HCT116 (cell line): ENCODE measurements at regions not wholly inside any gene's neighbourhood (a gene's known extent, or its start where the extent isn't known, plus 50 kb on each side); places are given as distances from the start of the nearest gene placed in this dataset.

Experiments
- ATAC-seq: fragments of 200-7000 bp; cut with Tn5 transposase; 2 replicates; pipeline ENCODE4 v1.9.1; 2020; ENCODE audit warnings: mild to moderate bottlenecking, moderate library complexity
- BruUV-seq: library from RNA; stranded (reverse); fragments of 400-500 nt; replicated peaks from 2 replicates; lab custom pipeline; 2021; lab: Mats Ljungman, UMichigan
- CTCF ChIA-PET: fragments of 300-600 bp; sonication (Branson Sonifier 250); formaldehyde crosslinking; loops from one replicate; lab custom pipeline; 2021; ENCODE audit warnings: antibody characterized with exemption; lab: Charles Lee
- POLR2A ChIA-PET: fragments of 300-600, 350-600 bp; sonication (Branson Sonifier 250); formaldehyde crosslinking; loops from one replicate; lab custom pipeline; 2021; ENCODE audit warnings: antibody characterized with exemption; lab: Charles Lee
- RAD21 ChIA-PET, 2 experiments: fragments of 300-600 bp; sonication (Branson Sonifier 250); formaldehyde crosslinking; loops; one replicate each; lab custom pipeline; 2023; ENCODE audit warnings: low total read pairs in 2 of 2; ENCODE audit not compliant: uncharacterized antibody in 2 of 2, unreplicated experiment in 2 of 2, low non-redundant PET in 1 of 2; lab: Charles Lee
- DNase-seq: peaks from one replicate; pipeline ENCODE4 v3.0.0-alpha.2; 2010; ENCODE audit warnings: low read depth, low spot score
- H2AFZ ChIP-seq: fragments of 200-600 bp; shearing (Covaris generic), sonication (generic); 2 replicates; pipeline ENCODE4 v1.6.1; 2017; ENCODE audit warnings: low read depth, mixed run types, mixed read lengths, antibody characterized with exemption, low read length; ENCODE audit not compliant: poor library complexity, severe bottlenecking
- H3K27ac ChIP-seq: 2 replicates; pipeline ENCODE4 v1.5.1; 2012; ENCODE audit warnings: low read depth, low read length
- H3K27me3 ChIP-seq: fragments of 200-600 bp; sonication (generic); 2 replicates; pipeline ENCODE4 v1.6.1; 2016; ENCODE audit warnings: mixed run types, low read length, mixed read lengths; ENCODE audit not compliant: insufficient read depth
- H3K36me3 ChIP-seq, 2 experiments: fragments of 200-500 bp in 1 of 2; fragments of 200-600 bp in 1 of 2; sonication (Bioruptor generic) in 1 of 2; sonication (generic) in 1 of 2; 2 replicates each; pipeline versions ENCODE4 v1.5.1 to v1.6.1; 2014 to 2016; ENCODE audit warnings: low read length in 2 of 2, inconsistent platforms in 1 of 2, mixed read lengths in 1 of 2, mixed run types in 1 of 2; ENCODE audit not compliant: insufficient read depth in 2 of 2, control insufficient read depth in 1 of 2
- H3K4me1 ChIP-seq, 2 experiments: fragments of 200-600 bp in 1 of 2; sonication (generic) in 1 of 2; 2 replicates each; pipeline versions ENCODE4 v1.5.1 to v1.6.1; 2012 to 2017; ENCODE audit warnings: low read length in 2 of 2, inconsistent platforms in 1 of 2, mild to moderate bottlenecking in 1 of 2, mixed read lengths in 1 of 2, mixed run types in 1 of 2, moderate library complexity in 1 of 2; ENCODE audit not compliant: insufficient read depth in 2 of 2, control insufficient read depth in 1 of 2
- H3K4me2 ChIP-seq: fragments of 200-600 bp; sonication (generic); 2 replicates; pipeline ENCODE4 v1.6.1; 2017; ENCODE audit warnings: mixed run types, low read length, mixed read lengths
- H3K4me3 ChIP-seq, 2 experiments: fragments of 200-600 bp in 1 of 2; sonication (generic) in 1 of 2; replicated peaks in 1 of 2; 2 replicates each; pipeline ENCODE4 v1.5.1; 2011 to 2016; ENCODE audit warnings: low read length in 2 of 2, control low read depth in 1 of 2, low read depth in 1 of 2, mild to moderate bottlenecking in 1 of 2, mixed read lengths in 1 of 2, mixed run types in 1 of 2
- H3K79me2 ChIP-seq: fragments of 200-600 bp; sonication (generic); 2 replicates; pipeline ENCODE4 v1.6.1; 2017; ENCODE audit warnings: mild to moderate bottlenecking, mixed run types, low read length, moderate library complexity, mixed read lengths; ENCODE audit not compliant: insufficient read depth
- H3K9ac ChIP-seq: fragments of 200-600 bp; sonication (generic); 2 replicates; pipeline ENCODE4 v1.6.1; 2016; ENCODE audit warnings: low read length, mixed read lengths
- H3K9me2 ChIP-seq: fragments of 200-600 bp; sonication (generic), shearing (Covaris generic); 2 replicates; pipeline ENCODE4 v1.6.1; 2017; ENCODE audit warnings: mixed run types, mild to moderate bottlenecking, moderate library complexity; ENCODE audit not compliant: insufficient read depth
- H3K9me3 ChIP-seq, 2 experiments: fragments of 200-500 bp in 1 of 2; fragments of 200-600 bp in 1 of 2; sonication (Bioruptor generic) in 1 of 2; sonication (generic) in 1 of 2; 2 replicates each; pipeline ENCODE4 v1.6.1; 2014 to 2017; ENCODE audit warnings: low read length in 2 of 2, mixed read lengths in 2 of 2, inconsistent platforms in 1 of 2, low read depth in 1 of 2, mild to moderate bottlenecking in 1 of 2, mixed run types in 1 of 2, moderate library complexity in 1 of 2; ENCODE audit not compliant: control insufficient read depth in 1 of 2, insufficient read depth in 1 of 2
- H4K20me1 ChIP-seq: fragments of 200-600 bp; sonication (generic), shearing (Covaris generic); 2 replicates; pipeline ENCODE4 v1.6.1; 2017; ENCODE audit warnings: mixed run types, mild to moderate bottlenecking, moderate library complexity; ENCODE audit not compliant: insufficient read depth
- ATF3 ChIP-seq: IDR thresholded peaks from 2 replicates; pipeline ENCODE4 v1.6.1; 2012
- CBX3 ChIP-seq: IDR thresholded peaks from 2 replicates; pipeline ENCODE4 v1.6.1; 2012; ENCODE audit warnings: low read depth
- CEBPB ChIP-seq: IDR thresholded peaks from 2 replicates; pipeline ENCODE4 v1.6.1; 2012; ENCODE audit warnings: low read depth
- CTCF ChIP-seq, 3 experiments: fragments of 200-600 bp in 1 of 3; sonication (generic) in 1 of 3; IDR thresholded peaks in 2 of 3; conservative IDR thresholded peaks in 1 of 3; 2 replicates each; pipeline ENCODE4 v1.5.1; 2012 to 2017; ENCODE audit warnings: low read depth in 2 of 3, low read length in 2 of 3, antibody characterized with exemption in 1 of 3, borderline replicate concordance in 1 of 3, control low read depth in 1 of 3, mild to moderate bottlenecking in 1 of 3, mixed read lengths in 1 of 3, mixed run types in 1 of 3, moderate library complexity in 1 of 3; ENCODE audit not compliant: insufficient read depth in 1 of 3
- EGR1 ChIP-seq: IDR thresholded peaks from 2 replicates; pipeline ENCODE4 v1.6.1; 2012; ENCODE audit warnings: low read depth
- ELF1 ChIP-seq: IDR thresholded peaks from 2 replicates; pipeline ENCODE4 v1.6.1; 2012; ENCODE audit warnings: low read depth, borderline replicate concordance
- EZH2 ChIP-seq: fragments of 200-600 bp; sonication (generic); IDR thresholded peaks from 2 replicates; pipeline ENCODE4 v1.6.1; 2017; ENCODE audit warnings: antibody characterized with exemption, mixed run types
- EZH2phosphoT487 ChIP-seq: fragments of 200-600 bp; IDR thresholded peaks from 2 replicates; pipeline ENCODE4 v1.6.1; 2018; ENCODE audit warnings: antibody characterized with exemption, borderline replicate concordance
- FOSL1 ChIP-seq: IDR thresholded peaks from 2 replicates; pipeline ENCODE4 v1.6.1; 2012; ENCODE audit warnings: low read depth
- JUND ChIP-seq: IDR thresholded peaks from 2 replicates; pipeline ENCODE4 v1.6.1; 2012
- MAX ChIP-seq: IDR thresholded peaks from 2 replicates; pipeline ENCODE4 v1.6.1; 2012
- POLR2A ChIP-seq: IDR thresholded peaks from 2 replicates; pipeline ENCODE4 v1.7.0; 2011; ENCODE audit warnings: borderline replicate concordance; ENCODE audit not compliant: insufficient read depth, insufficient read length; ENCODE audit errors: extremely low read depth
- POLR2AphosphoS5 ChIP-seq: IDR thresholded peaks from 2 replicates; pipeline ENCODE4 v1.6.1; 2011; ENCODE audit warnings: mild to moderate bottlenecking, low read depth, low read length, moderate library complexity
- REST ChIP-seq: IDR thresholded peaks from 2 replicates; pipeline ENCODE4 v1.6.1; 2012; ENCODE audit warnings: low read depth
- SIN3A ChIP-seq: IDR thresholded peaks from 2 replicates; pipeline ENCODE4 v1.6.1; 2012; ENCODE audit warnings: low read depth
- SP1 ChIP-seq: IDR thresholded peaks from 2 replicates; pipeline ENCODE4 v1.6.1; 2012; ENCODE audit warnings: low read depth
- TCF7L2 ChIP-seq: IDR thresholded peaks from 2 replicates; pipeline ENCODE4 v1.7.0; 2011; ENCODE audit warnings: borderline replicate concordance, inconsistent platforms; ENCODE audit not compliant: insufficient read depth, insufficient read length; ENCODE audit errors: extremely low read depth
- YY1 ChIP-seq: IDR thresholded peaks from 2 replicates; pipeline ENCODE4 v1.6.1; 2011; ENCODE audit warnings: low read length, low read depth, moderate library complexity, mild to moderate bottlenecking; ENCODE audit not compliant: insufficient replicate concordance; ENCODE audit errors: extremely low read depth
- ZBTB33 ChIP-seq: IDR thresholded peaks from 2 replicates; pipeline ENCODE4 v1.6.1; 2011; ENCODE audit warnings: mild to moderate bottlenecking, low read length, moderate library complexity; ENCODE audit not compliant: insufficient replicate concordance; ENCODE audit errors: extremely low read depth
- ZNF274 ChIP-seq: fragments of 200-500 bp; sonication (Bioruptor generic); IDR thresholded peaks from 2 replicates; pipeline ENCODE4 v1.6.1; 2014; ENCODE audit warnings: mild to moderate bottlenecking, low read depth, low read length, inconsistent platforms
- intact Hi-C: fragments of 100-400 bp; cut with micrococcal nuclease; formaldehyde crosslinking; loops from 2 replicates; pipeline ENCODE4 v1.10.0; 2022

GRCh38 chr19:32012886-32013631 is 332.4 kb upstream of the ZNF507 start:
- H3K9ac ChIP-seq: no peak overlapping the region
- no peaks in the 10 kb centered on the region for H3K36me3 ChIP-seq
- no peaks in the 10 kb centered on the region for H3K27me3 ChIP-seq
- H4K20me1 ChIP-seq: no peaks in the 10 kb centered on the region
- CTCF ChIA-PET: no interaction called here
- no TSS peak for BruUV-seq
- ATAC-seq (no peak), DNase-seq (no peak)
- no peak overlapping the region for H3K4me3 ChIP-seq
- H3K4me2 ChIP-seq: no peak overlapping the region
- RAD21 ChIA-PET: no interaction called here
- H2AFZ ChIP-seq: no peak overlapping the region
- H3K79me2 ChIP-seq: no peaks in the 10 kb centered on the region
- no peaks in the 10 kb centered on the region for H3K4me1 ChIP-seq
- intact Hi-C loops: no loop called here
- TF ChIP-seq YY1 (no peak), POLR2A (no peak), CBX3 (no peak), SIN3A (no peak), JUND (no peak), CTCF (IDR thresholded peaks at IDR 0.05 in 2 of 3, conservative IDR thresholded peaks at IDR 0.05 in 1 of 3; ENCODE audit: borderline replicate concordance in 1 of 3, insufficient read depth in 1 of 3, low read depth in 2 of 3, low read length in 2 of 3) (no peak), POLR2AphosphoS5 (no peak), ATF3 (no peak), EGR1 (no peak), SP1 (no peak), REST (no peak), ZNF274 (no peak), CEBPB (no peak), ELF1 (no peak), ZBTB33 (no peak), MAX (no peak), TCF7L2 (no peak), EZH2 (no peak), EZH2phosphoT487 (no peak), FOSL1 (no peak)
- no peaks in the 10 kb centered on the region for H3K9me2 ChIP-seq
- H3K9me3 ChIP-seq: peaks cover 5 to 42% of the 10 kb centered on the region in 2 experiments; a peak in 2 of 4 replicates
- POLR2A ChIA-PET: no interaction called here
- H3K27ac ChIP-seq: no peak overlapping the region
